ENCODE measurements at regions not wholly inside any gene's neighbourhood (a gene's known extent, or its start where the extent isn't known, plus 50 kb on each side); places are given as distances from the start of the nearest gene placed in this dataset.

DNA sequence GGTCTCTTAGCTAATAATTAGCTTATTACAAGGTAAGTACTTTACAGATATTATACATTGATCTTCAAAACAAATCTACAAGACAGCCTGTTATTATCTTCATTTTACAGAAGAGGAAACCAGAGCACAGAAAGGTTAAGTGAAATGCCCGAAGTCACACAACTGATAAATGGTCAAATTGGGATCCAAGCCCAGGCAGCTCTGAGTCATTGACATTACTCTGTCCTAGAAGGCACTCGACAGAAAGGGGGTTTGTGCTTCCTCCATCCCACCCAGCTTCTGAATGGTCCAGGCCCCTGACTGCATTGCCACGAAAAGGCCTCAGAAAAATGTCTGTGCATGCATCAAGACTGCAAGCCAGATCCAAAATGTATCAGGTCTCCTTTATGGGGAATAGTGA is 81.3 kb upstream of the ZNF438 start:
- TF ChIP-seq EZH2 (IDR thresholded peaks at IDR 0.05; ENCODE audit: low read depth, unreplicated experiment): no peak
- TF ChIP-seq POLR2AphosphoS5 (IDR thresholded peaks at IDR 0.05; ENCODE audit: low read depth): no peak
- TF ChIP-seq, protein P1, sequence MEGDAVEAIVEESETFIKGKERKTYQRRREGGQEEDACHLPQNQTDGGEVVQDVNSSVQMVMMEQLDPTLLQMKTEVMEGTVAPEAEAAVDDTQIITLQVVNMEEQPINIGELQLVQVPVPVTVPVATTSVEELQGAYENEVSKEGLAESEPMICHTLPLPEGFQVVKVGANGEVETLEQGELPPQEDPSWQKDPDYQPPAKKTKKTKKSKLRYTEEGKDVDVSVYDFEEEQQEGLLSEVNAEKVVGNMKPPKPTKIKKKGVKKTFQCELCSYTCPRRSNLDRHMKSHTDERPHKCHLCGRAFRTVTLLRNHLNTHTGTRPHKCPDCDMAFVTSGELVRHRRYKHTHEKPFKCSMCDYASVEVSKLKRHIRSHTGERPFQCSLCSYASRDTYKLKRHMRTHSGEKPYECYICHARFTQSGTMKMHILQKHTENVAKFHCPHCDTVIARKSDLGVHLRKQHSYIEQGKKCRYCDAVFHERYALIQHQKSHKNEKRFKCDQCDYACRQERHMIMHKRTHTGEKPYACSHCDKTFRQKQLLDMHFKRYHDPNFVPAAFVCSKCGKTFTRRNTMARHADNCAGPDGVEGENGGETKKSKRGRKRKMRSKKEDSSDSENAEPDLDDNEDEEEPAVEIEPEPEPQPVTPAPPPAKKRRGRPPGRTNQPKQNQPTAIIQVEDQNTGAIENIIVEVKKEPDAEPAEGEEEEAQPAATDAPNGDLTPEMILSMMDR (conservative IDR thresholded peaks at IDR 0.05; ENCODE audit: low read depth in 2 of 2): no peak
- TF ChIP-seq EZH2phosphoT487 (IDR thresholded peaks at IDR 0.05; ENCODE audit: unreplicated experiment): no peak
- TF ChIP-seq, protein P2, sequence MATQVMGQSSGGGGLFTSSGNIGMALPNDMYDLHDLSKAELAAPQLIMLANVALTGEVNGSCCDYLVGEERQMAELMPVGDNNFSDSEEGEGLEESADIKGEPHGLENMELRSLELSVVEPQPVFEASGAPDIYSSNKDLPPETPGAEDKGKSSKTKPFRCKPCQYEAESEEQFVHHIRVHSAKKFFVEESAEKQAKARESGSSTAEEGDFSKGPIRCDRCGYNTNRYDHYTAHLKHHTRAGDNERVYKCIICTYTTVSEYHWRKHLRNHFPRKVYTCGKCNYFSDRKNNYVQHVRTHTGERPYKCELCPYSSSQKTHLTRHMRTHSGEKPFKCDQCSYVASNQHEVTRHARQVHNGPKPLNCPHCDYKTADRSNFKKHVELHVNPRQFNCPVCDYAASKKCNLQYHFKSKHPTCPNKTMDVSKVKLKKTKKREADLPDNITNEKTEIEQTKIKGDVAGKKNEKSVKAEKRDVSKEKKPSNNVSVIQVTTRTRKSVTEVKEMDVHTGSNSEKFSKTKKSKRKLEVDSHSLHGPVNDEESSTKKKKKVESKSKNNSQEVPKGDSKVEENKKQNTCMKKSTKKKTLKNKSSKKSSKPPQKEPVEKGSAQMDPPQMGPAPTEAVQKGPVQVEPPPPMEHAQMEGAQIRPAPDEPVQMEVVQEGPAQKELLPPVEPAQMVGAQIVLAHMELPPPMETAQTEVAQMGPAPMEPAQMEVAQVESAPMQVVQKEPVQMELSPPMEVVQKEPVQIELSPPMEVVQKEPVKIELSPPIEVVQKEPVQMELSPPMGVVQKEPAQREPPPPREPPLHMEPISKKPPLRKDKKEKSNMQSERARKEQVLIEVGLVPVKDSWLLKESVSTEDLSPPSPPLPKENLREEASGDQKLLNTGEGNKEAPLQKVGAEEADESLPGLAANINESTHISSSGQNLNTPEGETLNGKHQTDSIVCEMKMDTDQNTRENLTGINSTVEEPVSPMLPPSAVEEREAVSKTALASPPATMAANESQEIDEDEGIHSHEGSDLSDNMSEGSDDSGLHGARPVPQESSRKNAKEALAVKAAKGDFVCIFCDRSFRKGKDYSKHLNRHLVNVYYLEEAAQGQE (IDR thresholded peaks at IDR 0.05; ENCODE audit: unreplicated experiment): no peak
- no peak for TF ChIP-seq STAT1 (IDR thresholded peaks at IDR 0.05; ENCODE audit: unreplicated experiment)
